Esophagus muscularis mucosa (tissue), 4 donors: ENCODE measurements at regions not wholly inside any gene's neighbourhood (a gene's known extent, or its start where the extent isn't known, plus 50 kb on each side); places are given as distances from the start of the nearest gene placed in this dataset.

Experiments used
- DNase-seq: peaks from one replicate; pipeline ENCODE4 v3.0.0-alpha.2; 2017; ENCODE audit errors: extremely low spot score
- H3K27ac ChIP-seq, 4 donors: fragments of 200-600 bp; sonication (generic); replicated peaks in 1 of 4; 1 replicate in 3 of 4; 2 replicates in 1 of 4; pipeline ENCODE4 v1.5.1; 2016 to 2019; ENCODE audit warnings: mild to moderate bottlenecking in 1 of 4
- H3K27me3 ChIP-seq, 4 donors: fragments of 200-600 bp; sonication (generic); one replicate each; pipeline versions ENCODE4 v1.5.1 to v1.6.0; 2016 to 2019
- H3K36me3 ChIP-seq, 4 donors: fragments of 200-600 bp; sonication (generic); one replicate each; pipeline ENCODE4 v1.5.1; 2016 to 2019
- H3K4me1 ChIP-seq, 4 donors: fragments of 200-600 bp; sonication (generic); one replicate each; pipeline ENCODE4 v1.5.1; 2016 to 2019
- H3K4me3 ChIP-seq, 4 donors: fragments of 200-600 bp; sonication (generic); 1 replicate in 2 of 4; 2 replicates in 2 of 4; pipeline ENCODE4 v1.5.1; 2016 to 2019; ENCODE audit warnings: mild to moderate bottlenecking in 4 of 4, moderate library complexity in 1 of 4
- H3K9me3 ChIP-seq, 4 donors: fragments of 200-600 bp; sonication (generic); 1 replicate in 3 of 4; 2 replicates in 1 of 4; pipeline ENCODE4 v1.5.1; 2016 to 2019
- CTCF ChIP-seq, 3 experiments: fragments of 200-600 bp in 2 of 3; fragments of 450-650 bp in 1 of 3; sonication (generic) in 2 of 3; IDR thresholded peaks; one replicate each; pipeline ENCODE4 v1.5.1; 2017 to 2019; ENCODE audit warnings: antibody characterized with exemption in 3 of 3, mild to moderate bottlenecking in 2 of 3, moderate library complexity in 1 of 3
- EP300 ChIP-seq: sonication (generic); formaldehyde crosslinking; IDR thresholded peaks from one replicate; pipeline ENCODE4 v1.6.1; 2017; ENCODE audit warnings: antibody characterized with exemption
- POLR2A ChIP-seq: fragments of 450-650 bp; IDR thresholded peaks from one replicate; pipeline ENCODE4 v1.6.1; 2017; ENCODE audit warnings: antibody characterized with exemption, moderate library complexity, mild to moderate bottlenecking, low read depth
- POLR2AphosphoS5 ChIP-seq, 2 donors: sonication (generic); formaldehyde crosslinking; IDR thresholded peaks; one replicate each; pipeline ENCODE4 v1.6.1; 2017; ENCODE audit warnings: antibody characterized with exemption in 2 of 2
- WGBS: methylation state at CpG from one replicate; pipeline ENCODE4 v1.1.5; 2018; 5-methylcytosine and 5-hydroxymethylcytosine counted together
- intact Hi-C: fragments of 100-400 bp; cut with DNase I; formaldehyde crosslinking; loops from one replicate; pipeline ENCODE4 v1.15.1; 2023

GRCh38 chr2:129236601-129237000 is 742.9 kb upstream of the RAB6C start:
- Histone ChIP-seq H3K27ac (no peak overlapping the region), H3K9me3 (peaks cover 0 to 6% (median 0%) of the 10 kb centered on the region in 4 donors), H3K36me3 (no peaks in the 10 kb centered on the region), H3K4me1 (no peaks in the 10 kb centered on the region), H3K4me3 (no peak overlapping the region), H3K27me3 (no peaks in the 10 kb centered on the region)
- peak; percentile 21 for DNase-seq
- intact Hi-C loops, result no loop called here
- no peak for TF ChIP-seq POLR2AphosphoS5 (IDR thresholded peaks at IDR 0.05)
- no peak for TF ChIP-seq EP300
- no peak for TF ChIP-seq POLR2A
- TF ChIP-seq CTCF (IDR thresholded peaks at IDR 0.05), result no peak

GRCh38 chr2:129237966-129238725 is 741.3 kb upstream of the RAB6C start:
- Histone ChIP-seq H3K27me3 (no peaks in the 10 kb centered on the region), H3K36me3 (no peaks in the 10 kb centered on the region), H3K4me3 (no peak overlapping the region), H3K9me3 (peaks cover 0 to 6% (median 0%) of the 10 kb centered on the region in 4 donors), H3K4me1 (no peaks in the 10 kb centered on the region), H3K27ac (no peak overlapping the region)
- peak; percentile 72 for DNase-seq
- WGBS, result 90% methylated on average over 6 of the region's 6 CpGs
- TF ChIP-seq EP300, result no peak
- TF ChIP-seq POLR2AphosphoS5 (IDR thresholded peaks at IDR 0.05), result no peak
- intact Hi-C loops, result no loop called here

GRCh38 chr2:129239141-129239540 is 740.3 kb upstream of the RAB6C start:
- peaks cover 0 to 6% (median 0%) of the 10 kb centered on the region in 4 donors for H3K9me3 ChIP-seq
- TF ChIP-seq POLR2A, result no peak
- no peak for TF ChIP-seq CTCF (IDR thresholded peaks at IDR 0.05)
- no peak for TF ChIP-seq EP300
- TF ChIP-seq POLR2AphosphoS5 (IDR thresholded peaks at IDR 0.05), result no peak
- no peaks in the 10 kb centered on the region for H3K4me1 ChIP-seq
- no peak overlapping the region for H3K4me3 ChIP-seq
- intact Hi-C loops, result no loop called here
- no peaks in the 10 kb centered on the region for H3K27me3 ChIP-seq
- WGBS, result 86% methylated on average over 2 of the region's 2 CpGs
- no peak for DNase-seq
- no peak overlapping the region for H3K27ac ChIP-seq
- H3K36me3 ChIP-seq, result no peaks in the 10 kb centered on the region

- no peak overlapping the region for H3K4me3 ChIP-seq
- TF ChIP-seq POLR2AphosphoS5 (IDR thresholded peaks at IDR 0.05), result no peak
- no peak for TF ChIP-seq EP300
- TF ChIP-seq CTCF (IDR thresholded peaks at IDR 0.05), result no peak
- TF ChIP-seq POLR2A, result no peak
- DNase-seq, result peak; percentile 87
- H3K9me3 ChIP-seq, result peaks cover 0 to 6% (median 0%) of the 10 kb centered on the region in 4 donors
- H3K4me1 ChIP-seq, result no peaks in the 10 kb centered on the region
- WGBS, result 81% methylated on average over 2 of the region's 3 CpGs
- H3K27me3 ChIP-seq, result no peaks in the 10 kb centered on the region
- H3K36me3 ChIP-seq, result no peaks in the 10 kb centered on the region
- intact Hi-C loops, result no loop called here
- no peak overlapping the region for H3K27ac ChIP-seq
These were observed 739.4 kb upstream of the RAB6C start for GRCh38 chr2:129240061-129240460.

GRCh38 chr2:129242269-129242668 is 737.2 kb upstream of the RAB6C start:
- WGBS, result 79% methylated on average over 5 of the region's 5 CpGs
- peaks cover 0 to 6% (median 0%) of the 10 kb centered on the region in 4 donors for H3K9me3 ChIP-seq
- H3K27ac ChIP-seq, result no peak overlapping the region
- H3K36me3 ChIP-seq, result no peaks in the 10 kb centered on the region
- intact Hi-C loops, result no loop called here
- DNase-seq, result peak; percentile 88
- no peaks in the 10 kb centered on the region for H3K27me3 ChIP-seq
- no peaks in the 10 kb centered on the region for H3K4me1 ChIP-seq
- no peak overlapping the region for H3K4me3 ChIP-seq
- no peak for TF ChIP-seq POLR2A
- no peak for TF ChIP-seq EP300
- TF ChIP-seq POLR2AphosphoS5 (IDR thresholded peaks at IDR 0.05), result no peak
- no peak for TF ChIP-seq CTCF (IDR thresholded peaks at IDR 0.05)
